SU-DHL-6 (cell line): ENCODE measurements at regions not wholly inside any gene's neighbourhood (a gene's known extent, or its start where the extent isn't known, plus 50 kb on each side); places are given as distances from the start of the nearest gene placed in this dataset.
"Not testable (repeated sequence)": the region's sequence is repeated elsewhere in the genome, so short reads cannot be mapped to it uniquely, and the experiment has no call there.

Experiments
- H2AFZ ChIP-seq: fragments of 200-600 bp; sonication (generic); 2 replicates; pipeline ENCODE4 v1.6.1; 2014; ENCODE audit warnings: low read depth, mild to moderate bottlenecking, moderate library complexity, mixed read lengths, antibody characterized with exemption, low read length; ENCODE audit not compliant: severe bottlenecking
- H3F3A ChIP-seq: fragments of 200-600 bp; shearing (Covaris generic); 2 replicates; pipeline ENCODE4 v1.6.0; 2016; ENCODE audit warnings: antibody characterized with exemption, mild to moderate bottlenecking; ENCODE audit not compliant: insufficient read depth
- H3K27ac ChIP-seq: fragments of 200-600 bp; sonication (generic); 2 replicates; pipeline ENCODE4 v1.5.1; 2016; ENCODE audit warnings: low read depth, mild to moderate bottlenecking, low read length, moderate library complexity, mixed read lengths
- H3K27me3 ChIP-seq: fragments of 200-600 bp; sonication (generic), shearing (Covaris generic); 2 replicates; pipeline ENCODE4 v1.6.0; 2014; ENCODE audit warnings: mild to moderate bottlenecking, low read length
- H3K36me3 ChIP-seq: fragments of 200-600 bp; sonication (generic); 2 replicates; pipeline ENCODE4 v1.6.1; 2014; ENCODE audit warnings: mild to moderate bottlenecking, low read length, mixed read lengths
- H3K4me2 ChIP-seq: fragments of 300-600, 200-600 bp; shearing (Covaris generic), sonication (generic); 2 replicates; pipeline ENCODE4 v1.6.0; 2014; ENCODE audit warnings: low read length, low read depth, mild to moderate bottlenecking; ENCODE audit not compliant: poor library complexity, severe bottlenecking
- H3K4me3 ChIP-seq: fragments of 200-600 bp; sonication (generic); 2 replicates; pipeline ENCODE4 v1.5.1; 2014; ENCODE audit warnings: antibody characterized with exemption, low read length, mild to moderate bottlenecking, mixed read lengths; ENCODE audit not compliant: insufficient read depth, poor library complexity, severe bottlenecking
- H3K79me2 ChIP-seq: fragments of 200-600 bp; sonication (generic); 2 replicates; pipeline ENCODE4 v1.6.1; 2014; ENCODE audit warnings: mild to moderate bottlenecking, low read length, moderate library complexity; ENCODE audit not compliant: insufficient read depth
- H3K9ac ChIP-seq: fragments of 200-600 bp; sonication (generic); 2 replicates; pipeline ENCODE4 v1.7.0; 2014; ENCODE audit warnings: mild to moderate bottlenecking, low read length
- H3K9me2 ChIP-seq: fragments of 200-600 bp; sonication (generic); replicated peaks from 2 replicates; pipeline ENCODE4 v1.6.1; 2014; ENCODE audit warnings: low read length; ENCODE audit not compliant: insufficient read depth
- H3K9me3 ChIP-seq: fragments of 200-600 bp; sonication (generic); 2 replicates; pipeline ENCODE4 v1.6.1; 2014; ENCODE audit warnings: low read length, mixed read lengths; ENCODE audit not compliant: insufficient read depth
- H4K20me1 ChIP-seq: fragments of 200-600 bp; sonication (generic); 2 replicates; pipeline ENCODE4 v1.6.1; 2014; ENCODE audit warnings: low read depth, mild to moderate bottlenecking, antibody characterized with exemption, low read length, moderate library complexity, mixed read lengths
- EZH2phosphoT487 ChIP-seq: fragments of 200-600 bp; sonication (generic), shearing (Covaris generic); conservative IDR thresholded peaks from 2 replicates; pipeline ENCODE4 v1.6.1; 2018; ENCODE audit warnings: mild to moderate bottlenecking, antibody characterized with exemption, low read length, moderate library complexity, mixed read lengths
- TF ChIP-seq, protein P1 (sequence below): fragments of 200-600 bp; sonication (generic); IDR thresholded peaks from one replicate; pipeline ENCODE4 v1.5.1; 2017; ENCODE audit warnings: antibody characterized with exemption, mild to moderate bottlenecking, low read length, moderate library complexity; ENCODE audit not compliant: insufficient read depth, poor library complexity, severe bottlenecking

- H3K9ac ChIP-seq = no peak overlapping the region
- H4K20me1 ChIP-seq = no peaks in the 10 kb centered on the region
- no peak overlapping the region for H3K27ac ChIP-seq
- H3K9me3 ChIP-seq = no peaks in the 10 kb centered on the region
- TF ChIP-seq EZH2phosphoT487 = no peak
- TF ChIP-seq, protein P1, sequence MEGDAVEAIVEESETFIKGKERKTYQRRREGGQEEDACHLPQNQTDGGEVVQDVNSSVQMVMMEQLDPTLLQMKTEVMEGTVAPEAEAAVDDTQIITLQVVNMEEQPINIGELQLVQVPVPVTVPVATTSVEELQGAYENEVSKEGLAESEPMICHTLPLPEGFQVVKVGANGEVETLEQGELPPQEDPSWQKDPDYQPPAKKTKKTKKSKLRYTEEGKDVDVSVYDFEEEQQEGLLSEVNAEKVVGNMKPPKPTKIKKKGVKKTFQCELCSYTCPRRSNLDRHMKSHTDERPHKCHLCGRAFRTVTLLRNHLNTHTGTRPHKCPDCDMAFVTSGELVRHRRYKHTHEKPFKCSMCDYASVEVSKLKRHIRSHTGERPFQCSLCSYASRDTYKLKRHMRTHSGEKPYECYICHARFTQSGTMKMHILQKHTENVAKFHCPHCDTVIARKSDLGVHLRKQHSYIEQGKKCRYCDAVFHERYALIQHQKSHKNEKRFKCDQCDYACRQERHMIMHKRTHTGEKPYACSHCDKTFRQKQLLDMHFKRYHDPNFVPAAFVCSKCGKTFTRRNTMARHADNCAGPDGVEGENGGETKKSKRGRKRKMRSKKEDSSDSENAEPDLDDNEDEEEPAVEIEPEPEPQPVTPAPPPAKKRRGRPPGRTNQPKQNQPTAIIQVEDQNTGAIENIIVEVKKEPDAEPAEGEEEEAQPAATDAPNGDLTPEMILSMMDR = no peak
- H3K36me3 ChIP-seq = no peaks in the 10 kb centered on the region
- H3F3A ChIP-seq = no peaks in the 10 kb centered on the region
- no peak overlapping the region for H2AFZ ChIP-seq
- H3K4me2 ChIP-seq = no peak overlapping the region
- no peaks in the 10 kb centered on the region for H3K27me3 ChIP-seq
- no peak overlapping the region for H3K4me3 ChIP-seq
- H3K9me2 ChIP-seq = no peaks in the 10 kb centered on the region
- H3K79me2 ChIP-seq = no peaks in the 10 kb centered on the region
Observed at GRCh38 chr14:106315436-106315835, 789.1 kb downstream of the TMEM121 start.

- no peak overlapping the region for H3K27ac ChIP-seq
- no peaks in the 10 kb centered on the region for H3K9me2 ChIP-seq
- TF ChIP-seq, protein P1 = no peak
- TF ChIP-seq EZH2phosphoT487 = no peak
- H3F3A ChIP-seq = no peaks in the 10 kb centered on the region
- no peak overlapping the region for H3K4me2 ChIP-seq
- H3K4me3 ChIP-seq = no peak overlapping the region
- no peak overlapping the region for H3K9ac ChIP-seq
- H3K9me3 ChIP-seq = no peaks in the 10 kb centered on the region
- H3K36me3 ChIP-seq = no peaks in the 10 kb centered on the region
- no peak overlapping the region for H2AFZ ChIP-seq
- H3K27me3 ChIP-seq = no peaks in the 10 kb centered on the region
- no peaks in the 10 kb centered on the region for H3K79me2 ChIP-seq
- H4K20me1 ChIP-seq = no peaks in the 10 kb centered on the region
Observed at GRCh38 chr14:106317593-106317992, 791.2 kb downstream of the TMEM121 start.

DNA sequence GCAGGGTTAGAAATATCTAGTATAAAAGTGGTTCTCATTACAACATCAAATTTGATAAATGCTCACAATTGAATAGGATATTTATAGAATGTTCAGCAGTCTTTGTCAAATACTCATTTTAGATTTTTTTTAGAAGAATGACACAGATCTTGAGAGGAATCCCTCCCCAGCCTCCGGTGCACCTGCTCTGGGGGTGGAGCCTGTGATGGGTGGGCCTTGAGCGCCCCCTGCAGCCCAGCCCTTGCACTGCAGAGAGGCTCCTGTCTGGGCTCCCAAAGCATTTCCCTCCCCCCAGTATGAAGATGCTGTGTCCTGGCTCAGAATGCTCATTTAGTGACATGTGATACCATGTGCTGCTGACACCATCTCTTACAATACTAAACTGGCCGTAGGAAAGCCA lies 792.3 kb downstream of the TMEM121 start:
- Histone ChIP-seq H2AFZ (no peak overlapping the region), H3K27me3 (no peaks in the 10 kb centered on the region), H3K9me3 (no peaks in the 10 kb centered on the region), H3K27ac (no peak overlapping the region), H3K9ac (no peak overlapping the region), H3K79me2 (no peaks in the 10 kb centered on the region), H3K4me3 (no peak overlapping the region), H3K36me3 (no peaks in the 10 kb centered on the region), H3K4me2 (no peak overlapping the region), H4K20me1 (no peaks in the 10 kb centered on the region), H3K9me2 (no peaks in the 10 kb centered on the region), H3F3A (no peaks in the 10 kb centered on the region)
- TF ChIP-seq EZH2phosphoT487 = no peak
- TF ChIP-seq, protein P1 = peak; percentile 63

DNA sequence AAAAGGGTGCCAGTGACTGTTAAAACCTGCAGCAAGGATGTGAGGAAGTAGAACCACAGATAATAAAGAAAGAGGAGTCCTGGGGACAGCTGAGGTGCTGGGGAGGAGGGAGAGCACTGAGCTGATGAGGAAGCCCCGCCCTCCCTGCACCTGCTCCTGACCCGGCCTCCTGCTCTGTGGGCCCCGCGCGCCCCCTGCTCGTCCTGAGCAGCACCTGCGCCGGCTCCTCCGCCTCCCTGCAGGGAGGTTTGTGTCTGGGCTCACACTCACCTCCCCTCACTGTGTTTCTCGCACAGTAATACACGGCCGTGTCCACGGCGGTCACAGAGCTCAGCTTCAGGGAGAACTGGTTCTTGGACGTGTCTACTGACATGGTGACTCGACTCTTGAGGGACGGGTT lies 797.6 kb downstream of the TMEM121 start:
- not testable (repeated sequence) for H3K9me2 ChIP-seq, H3K4me2 ChIP-seq, H3K9me3 ChIP-seq, H3K79me2 ChIP-seq, H3K36me3 ChIP-seq, H3K9ac ChIP-seq, H3K27me3 ChIP-seq, H4K20me1 ChIP-seq, H3F3A ChIP-seq, H3K4me3 ChIP-seq, H3K27ac ChIP-seq, H2AFZ ChIP-seq
